WI38 (cell line): ENCODE measurements at regions not wholly inside any gene's neighbourhood (a gene's known extent, or its start where the extent isn't known, plus 50 kb on each side); places are given as distances from the start of the nearest gene placed in this dataset.

ENCODE experiments used
- H3K4me3 ChIP-seq: 2 replicates; pipeline ENCODE4 v1.5.1; 2011; ENCODE audit warnings: low read depth, mild to moderate bottlenecking, control low read depth, low read length
- TF ChIP-seq, protein P1 (sequence below): IDR thresholded peaks from 2 replicates; pipeline ENCODE4 v1.5.1; 2012; ENCODE audit warnings: low read depth, mild to moderate bottlenecking, control low read depth, low read length

DNA sequence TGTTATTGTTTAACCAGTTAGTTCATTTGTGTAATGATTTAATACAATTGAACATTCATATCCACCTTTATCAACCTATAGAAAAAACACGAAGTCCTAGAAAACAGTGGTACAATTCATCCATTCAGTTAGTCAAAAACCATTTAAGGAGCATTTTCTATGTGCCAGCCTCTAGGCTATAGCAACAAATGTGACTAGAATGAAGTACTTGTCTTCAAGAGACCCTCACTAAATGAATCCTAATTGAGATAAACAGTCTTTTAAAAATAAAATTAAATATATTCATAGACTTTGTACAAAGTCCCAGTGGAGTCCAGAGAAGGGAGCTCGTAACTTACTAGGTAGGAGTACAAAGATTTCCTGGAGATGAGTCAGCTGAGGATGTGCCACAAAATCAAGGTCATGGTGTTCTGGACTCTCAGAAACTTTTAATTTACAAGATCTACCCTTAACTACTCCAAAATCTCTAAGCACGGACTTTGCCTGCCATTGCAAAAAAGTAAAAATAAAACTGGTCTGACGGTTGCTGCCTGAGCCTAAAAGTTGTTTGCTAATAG is 430.7 kb upstream of the DCN start:
- TF ChIP-seq, protein P1, sequence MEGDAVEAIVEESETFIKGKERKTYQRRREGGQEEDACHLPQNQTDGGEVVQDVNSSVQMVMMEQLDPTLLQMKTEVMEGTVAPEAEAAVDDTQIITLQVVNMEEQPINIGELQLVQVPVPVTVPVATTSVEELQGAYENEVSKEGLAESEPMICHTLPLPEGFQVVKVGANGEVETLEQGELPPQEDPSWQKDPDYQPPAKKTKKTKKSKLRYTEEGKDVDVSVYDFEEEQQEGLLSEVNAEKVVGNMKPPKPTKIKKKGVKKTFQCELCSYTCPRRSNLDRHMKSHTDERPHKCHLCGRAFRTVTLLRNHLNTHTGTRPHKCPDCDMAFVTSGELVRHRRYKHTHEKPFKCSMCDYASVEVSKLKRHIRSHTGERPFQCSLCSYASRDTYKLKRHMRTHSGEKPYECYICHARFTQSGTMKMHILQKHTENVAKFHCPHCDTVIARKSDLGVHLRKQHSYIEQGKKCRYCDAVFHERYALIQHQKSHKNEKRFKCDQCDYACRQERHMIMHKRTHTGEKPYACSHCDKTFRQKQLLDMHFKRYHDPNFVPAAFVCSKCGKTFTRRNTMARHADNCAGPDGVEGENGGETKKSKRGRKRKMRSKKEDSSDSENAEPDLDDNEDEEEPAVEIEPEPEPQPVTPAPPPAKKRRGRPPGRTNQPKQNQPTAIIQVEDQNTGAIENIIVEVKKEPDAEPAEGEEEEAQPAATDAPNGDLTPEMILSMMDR, result no peak
- no peak overlapping the region for H3K4me3 ChIP-seq

DNA sequence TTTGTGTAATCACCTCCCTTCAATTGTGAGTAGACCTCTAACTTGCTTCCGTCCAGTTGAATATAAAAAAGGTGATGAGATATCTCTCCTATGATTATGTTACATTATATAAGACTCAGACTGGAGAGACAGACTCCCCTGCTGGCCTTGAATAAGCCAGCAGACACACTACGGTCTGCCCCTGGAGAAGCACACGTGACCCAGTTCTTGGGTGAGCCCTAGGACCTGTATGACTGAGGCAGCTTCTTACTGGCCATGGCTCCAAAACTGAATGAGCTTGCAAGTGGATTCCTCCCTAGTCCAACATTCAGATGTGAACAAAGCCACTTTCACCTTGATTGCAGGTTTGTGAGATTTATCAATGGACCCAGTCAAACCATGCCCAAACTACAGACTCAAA is 427.9 kb upstream of the DCN start:
- TF ChIP-seq, protein P1, result no peak
- H3K4me3 ChIP-seq, result no peak overlapping the region

DNA sequence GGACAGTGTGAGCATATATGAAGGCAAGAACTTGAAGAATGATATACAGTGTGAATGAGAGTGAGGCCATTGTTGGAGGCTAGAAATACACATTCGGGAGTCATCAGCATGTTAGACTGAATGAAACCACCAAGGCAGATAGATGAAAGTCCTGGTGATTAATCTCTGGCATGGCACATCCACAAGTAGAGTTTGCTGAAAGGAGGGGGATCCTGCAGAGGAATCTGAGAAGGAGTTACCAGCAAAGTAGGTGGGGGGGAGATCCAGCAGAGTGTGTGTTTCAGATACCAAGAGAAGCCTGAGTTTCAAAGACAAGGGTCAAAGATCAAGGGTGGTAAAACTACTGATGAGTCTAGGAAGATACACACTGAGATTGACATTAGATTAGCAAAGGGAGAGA is 426.7 kb upstream of the DCN start:
- TF ChIP-seq, protein P1, result no peak
- H3K4me3 ChIP-seq, result no peak overlapping the region

DNA sequence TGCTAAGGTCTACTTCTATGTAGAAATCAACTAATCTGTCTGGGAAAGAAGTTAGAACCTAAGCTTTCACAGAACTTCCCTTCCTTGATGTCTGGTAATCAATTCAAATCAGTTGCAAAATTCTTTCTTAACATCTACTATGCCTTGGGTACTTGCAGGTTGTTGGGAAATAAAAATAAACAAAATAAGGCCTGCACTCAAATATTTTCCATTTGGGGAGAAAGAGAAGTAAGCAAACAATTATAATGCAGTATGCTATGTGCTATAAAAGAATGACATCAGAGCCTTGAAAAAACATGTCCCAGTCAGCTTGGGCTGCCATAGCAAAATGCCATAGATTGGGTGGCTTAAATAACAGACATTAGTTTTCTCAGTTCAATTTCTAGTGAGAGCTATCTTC is 425.9 kb upstream of the DCN start:
- TF ChIP-seq, protein P1, result no peak
- no peak overlapping the region for H3K4me3 ChIP-seq

DNA sequence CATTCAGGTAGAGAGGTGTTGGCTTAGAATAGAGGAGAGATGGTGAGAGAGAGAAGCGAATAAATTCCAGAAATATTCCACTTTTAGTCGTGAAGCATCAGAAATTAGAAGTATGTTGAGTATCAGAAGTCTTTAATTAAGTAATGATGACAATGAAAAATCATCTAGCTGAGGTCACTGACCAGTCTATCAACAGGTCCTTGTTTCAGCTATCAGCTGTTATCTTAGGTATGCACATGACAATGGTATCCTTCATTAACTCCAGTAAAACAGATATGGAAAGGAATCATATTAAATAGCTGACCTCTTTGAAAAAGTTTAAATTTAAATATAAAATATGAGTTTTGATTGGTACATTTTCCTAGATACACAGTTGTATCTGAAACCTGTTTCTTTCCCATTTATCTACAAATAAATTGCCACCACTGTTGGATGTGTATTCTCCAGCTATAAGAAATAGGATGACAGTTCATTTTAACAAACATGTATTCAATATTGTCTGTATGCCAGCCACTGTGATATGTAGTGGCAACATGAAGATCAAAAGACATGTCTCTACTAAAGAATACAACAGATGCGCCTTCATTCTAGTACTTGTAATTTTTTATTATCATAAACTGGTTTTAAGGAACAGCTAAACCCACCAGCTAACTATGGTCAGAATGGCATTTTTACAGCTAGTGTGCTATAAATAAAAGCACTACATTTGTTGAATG is 424.2 kb upstream of the DCN start:
- TF ChIP-seq, protein P1, result no peak
- no peak overlapping the region for H3K4me3 ChIP-seq

DNA sequence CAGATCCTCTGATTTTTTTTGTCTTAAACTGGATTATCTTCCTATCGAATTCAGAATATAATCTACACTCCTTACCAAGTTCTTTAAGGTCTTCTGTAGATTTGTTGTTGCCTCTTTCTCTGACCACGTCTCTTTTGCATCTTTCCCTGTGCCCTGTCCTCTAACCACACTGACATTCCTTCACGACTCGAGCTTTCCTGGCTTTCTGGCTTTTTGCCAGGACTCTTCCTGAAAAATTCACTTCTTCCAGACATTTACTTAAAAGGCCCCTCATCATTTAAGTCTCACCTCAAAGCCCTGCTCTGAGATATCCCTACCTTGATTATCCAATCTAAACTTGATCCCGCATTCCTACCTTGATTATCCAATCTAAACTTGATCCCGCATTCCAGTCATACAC is 422.3 kb upstream of the DCN start:
- TF ChIP-seq, protein P1, result no peak
- no peak overlapping the region for H3K4me3 ChIP-seq

DNA sequence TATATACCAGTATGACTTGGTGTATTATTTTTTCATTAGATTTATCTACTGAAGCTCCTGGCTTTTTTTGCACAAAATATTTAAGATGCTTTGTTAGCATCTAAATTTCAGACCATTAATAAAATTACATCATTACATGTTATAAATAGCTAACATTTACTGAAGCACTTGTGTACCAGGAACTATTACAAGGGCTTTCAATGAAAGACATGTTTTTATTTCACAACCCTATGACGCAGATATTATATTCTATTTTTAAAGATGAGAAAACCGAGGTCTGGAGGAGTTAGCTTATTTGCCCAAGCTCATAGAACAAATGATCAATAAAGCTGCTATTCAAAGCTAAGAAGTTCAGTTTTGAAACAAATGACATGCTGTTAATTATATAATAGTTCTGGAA is 420.4 kb upstream of the DCN start:
- no peak overlapping the region for H3K4me3 ChIP-seq
- TF ChIP-seq, protein P1, result no peak
